NCI-H1092 treated with DMSO at 0.1 percent for 48 hours (cell line): ENCODE measurements at regions not wholly inside any gene's neighbourhood (a gene's known extent, or its start where the extent isn't known, plus 50 kb on each side); places are given as distances from the start of the nearest gene placed in this dataset.

Experiments used
- DNase-seq: peaks from one replicate; lab custom pipeline; 2025; lab: John Stamatoyannopoulos, UW

GRCh38 chr3:124091716-124092115, 99.8 kb upstream of the ROPN1 start:
- DNase-seq = no peak

GRCh38 chr3:124092811-124093210, 100.9 kb upstream of the ROPN1 start:
- no peak for DNase-seq

GRCh38 chr3:124094496-124094895, 102.6 kb upstream of the ROPN1 start:
- no peak for DNase-seq

GRCh38 chr3:124097362-124098131, 105.6 kb upstream of the ROPN1 start:
- no peak for DNase-seq

- DNase-seq = no peak
Observed at GRCh38 chr3:124101643-124102042, 109.7 kb upstream of the ROPN1 start.

GRCh38 chr3:124107104-124107890, 115.4 kb upstream of the ROPN1 start:
- DNase-seq = no peak

- DNase-seq = no peak
Observed at GRCh38 chr3:124108446-124108845, 116.5 kb upstream of the ROPN1 start.

GRCh38 chr3:124113485-124113884, 121.6 kb upstream of the ROPN1 start:
- DNase-seq = no peak

GRCh38 chr3:124115279-124115678, 123.4 kb upstream of the ROPN1 start:
- DNase-seq = no peak

- DNase-seq = no peak
Observed at GRCh38 chr3:124115956-124116355, 124.0 kb upstream of the ROPN1 start.

- peak; percentile 7 for DNase-seq
Observed at GRCh38 chr3:124116906-124117305, 125.0 kb upstream of the ROPN1 start.

- no peak for DNase-seq
Observed at GRCh38 chr3:124117486-124117885, 125.6 kb upstream of the ROPN1 start.

- no peak for DNase-seq
Observed at GRCh38 chr3:124118397-124118796, 126.5 kb upstream of the ROPN1 start.

- DNase-seq = no peak
Observed at GRCh38 chr3:124119056-124119716, 127.3 kb upstream of the ROPN1 start.

- DNase-seq = peak; percentile 5
Observed at GRCh38 chr3:124121379-124122312, 129.7 kb upstream of the ROPN1 start.

- no peak for DNase-seq
Observed at GRCh38 chr3:124125315-124125714, 133.4 kb upstream of the ROPN1 start.

- peak; percentile 91 for DNase-seq
Observed at GRCh38 chr3:124126436-124127023, 134.6 kb upstream of the ROPN1 start.

- no peak for DNase-seq
Observed at GRCh38 chr3:124131158-124131557, 139.2 kb upstream of the ROPN1 start.

GRCh38 chr3:124131580-124131979, 139.7 kb upstream of the ROPN1 start:
- DNase-seq = no peak

- no peak for DNase-seq
Observed at GRCh38 chr3:124132813-124133212, 140.9 kb upstream of the ROPN1 start.

- no peak for DNase-seq
Observed at GRCh38 chr3:124133366-124133940, 141.5 kb upstream of the ROPN1 start.
